ENCODE measurements at regions not wholly inside any gene's neighbourhood (a gene's known extent, or its start where the extent isn't known, plus 50 kb on each side); places are given as distances from the start of the nearest gene placed in this dataset.
"Not testable (repeated sequence)": the region's sequence is repeated elsewhere in the genome, so short reads cannot be mapped to it uniquely, and the experiment has no call there.

DNA sequence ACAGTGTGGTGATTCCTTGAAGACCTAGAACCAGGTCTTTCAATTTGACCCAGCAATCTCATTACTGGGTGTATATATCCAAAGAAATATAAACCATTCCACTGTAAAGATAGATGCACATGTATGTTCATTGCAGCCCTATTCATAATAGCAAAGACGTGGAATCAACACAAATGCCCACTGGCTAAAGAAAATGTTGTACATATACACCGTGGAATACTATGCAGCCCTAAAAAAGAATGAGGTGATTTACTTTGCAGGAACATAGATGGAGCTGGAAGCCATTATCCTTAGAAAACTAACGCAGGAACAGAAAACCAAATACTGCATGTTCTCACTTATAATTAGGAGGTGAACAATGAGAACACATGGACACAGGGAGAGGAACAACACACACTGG lies 278.0 kb upstream of the KCND2 start:
- H3K36me3 ChIP-seq = no peaks in the 10 kb centered on the region
- no peak overlapping the region for H3K4me3 ChIP-seq
- H3K27me3 ChIP-seq (ENCODE audit: low read depth) = no peaks in the 10 kb centered on the region
- H3K27ac ChIP-seq (replicated peaks) = no peak overlapping the region
- no peak for DNase-seq
- H3K9me3 ChIP-seq (replicated peaks) = peaks cover 46% of the 10 kb centered on the region
- intact Hi-C loops (cut with micrococcal nuclease) = no loop called here
- TF ChIP-seq, protein P1, sequence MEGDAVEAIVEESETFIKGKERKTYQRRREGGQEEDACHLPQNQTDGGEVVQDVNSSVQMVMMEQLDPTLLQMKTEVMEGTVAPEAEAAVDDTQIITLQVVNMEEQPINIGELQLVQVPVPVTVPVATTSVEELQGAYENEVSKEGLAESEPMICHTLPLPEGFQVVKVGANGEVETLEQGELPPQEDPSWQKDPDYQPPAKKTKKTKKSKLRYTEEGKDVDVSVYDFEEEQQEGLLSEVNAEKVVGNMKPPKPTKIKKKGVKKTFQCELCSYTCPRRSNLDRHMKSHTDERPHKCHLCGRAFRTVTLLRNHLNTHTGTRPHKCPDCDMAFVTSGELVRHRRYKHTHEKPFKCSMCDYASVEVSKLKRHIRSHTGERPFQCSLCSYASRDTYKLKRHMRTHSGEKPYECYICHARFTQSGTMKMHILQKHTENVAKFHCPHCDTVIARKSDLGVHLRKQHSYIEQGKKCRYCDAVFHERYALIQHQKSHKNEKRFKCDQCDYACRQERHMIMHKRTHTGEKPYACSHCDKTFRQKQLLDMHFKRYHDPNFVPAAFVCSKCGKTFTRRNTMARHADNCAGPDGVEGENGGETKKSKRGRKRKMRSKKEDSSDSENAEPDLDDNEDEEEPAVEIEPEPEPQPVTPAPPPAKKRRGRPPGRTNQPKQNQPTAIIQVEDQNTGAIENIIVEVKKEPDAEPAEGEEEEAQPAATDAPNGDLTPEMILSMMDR (IDR thresholded peaks at IDR 0.05; ENCODE audit: borderline replicate concordance) = no peak
- H3K4me1 ChIP-seq = no peaks in the 10 kb centered on the region

DNA sequence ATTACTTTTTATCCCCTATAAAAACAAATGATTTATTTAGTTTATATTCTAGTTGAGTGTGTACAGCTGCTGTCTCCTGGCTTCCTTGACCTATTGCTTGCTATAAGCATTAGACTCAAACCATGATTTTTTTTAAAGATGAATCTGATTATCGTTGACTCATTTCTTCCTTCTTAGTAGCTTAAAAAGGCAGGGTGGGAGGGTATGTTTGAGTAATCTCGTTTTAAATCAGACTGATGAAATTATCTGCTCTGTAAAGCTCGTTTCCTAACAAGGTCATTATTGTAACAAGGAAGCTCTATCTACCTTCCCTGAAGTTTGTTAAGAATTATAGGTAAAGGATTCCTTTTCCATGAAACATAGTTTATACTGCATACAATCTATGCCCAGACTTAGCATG lies 276.3 kb upstream of the KCND2 start:
- Histone ChIP-seq H3K36me3 (no peaks in the 10 kb centered on the region), H3K4me3 (no peak overlapping the region), H3K27ac (replicated peaks) (no peak overlapping the region), H3K27me3 (ENCODE audit: low read depth) (no peaks in the 10 kb centered on the region), H3K9me3 (replicated peaks) (peaks cover 33% of the 10 kb centered on the region), H3K4me1 (no peaks in the 10 kb centered on the region)
- no peak for DNase-seq
- TF ChIP-seq, protein P1 (IDR thresholded peaks at IDR 0.05; ENCODE audit: borderline replicate concordance) = no peak
- intact Hi-C loops (cut with micrococcal nuclease) = no loop called here

DNA sequence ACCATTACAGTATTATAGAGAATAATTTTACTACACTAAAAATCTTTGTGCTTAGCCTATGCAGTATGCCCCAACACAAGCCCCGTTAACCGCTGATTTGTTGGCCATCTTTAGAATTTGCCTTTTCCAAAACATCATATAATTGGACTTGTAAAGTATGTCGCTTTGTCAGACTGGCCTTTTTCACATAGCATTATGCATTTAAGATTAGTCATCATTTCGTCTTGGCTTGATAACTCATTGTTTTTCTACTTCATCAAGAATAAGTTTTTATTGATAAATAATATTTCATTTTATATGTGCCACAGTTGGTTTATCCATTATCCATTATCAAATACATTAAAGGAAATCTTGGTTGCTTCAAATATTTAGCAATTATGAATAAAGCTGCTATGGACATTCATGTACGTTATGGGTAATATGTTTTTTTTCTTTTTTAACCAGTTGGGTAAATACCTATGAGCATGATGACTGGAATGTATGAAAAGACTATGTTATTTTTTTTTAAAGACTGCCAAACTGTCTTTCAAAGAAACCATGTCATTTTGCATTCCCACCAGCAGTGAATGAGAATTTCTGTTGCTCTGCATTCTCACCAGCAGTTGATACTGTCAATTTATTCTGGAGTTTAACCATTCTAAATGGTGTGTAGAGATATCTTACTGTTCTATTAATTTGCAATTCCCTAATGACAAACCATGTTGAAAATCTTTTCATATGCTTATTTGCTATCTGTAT lies 273.1 kb upstream of the KCND2 start:
- no peak overlapping the region for H3K4me3 ChIP-seq
- intact Hi-C loops (cut with micrococcal nuclease) = no loop called here
- H3K4me1 ChIP-seq = no peaks in the 10 kb centered on the region
- TF ChIP-seq, protein P1 (IDR thresholded peaks at IDR 0.05; ENCODE audit: borderline replicate concordance) = no peak
- DNase-seq = no peak
- no peak overlapping the region for H3K27ac ChIP-seq (replicated peaks)
- H3K27me3 ChIP-seq (ENCODE audit: low read depth) = no peaks in the 10 kb centered on the region
- H3K9me3 ChIP-seq (replicated peaks) = peaks cover 19% of the 10 kb centered on the region
- no peaks in the 10 kb centered on the region for H3K36me3 ChIP-seq

DNA sequence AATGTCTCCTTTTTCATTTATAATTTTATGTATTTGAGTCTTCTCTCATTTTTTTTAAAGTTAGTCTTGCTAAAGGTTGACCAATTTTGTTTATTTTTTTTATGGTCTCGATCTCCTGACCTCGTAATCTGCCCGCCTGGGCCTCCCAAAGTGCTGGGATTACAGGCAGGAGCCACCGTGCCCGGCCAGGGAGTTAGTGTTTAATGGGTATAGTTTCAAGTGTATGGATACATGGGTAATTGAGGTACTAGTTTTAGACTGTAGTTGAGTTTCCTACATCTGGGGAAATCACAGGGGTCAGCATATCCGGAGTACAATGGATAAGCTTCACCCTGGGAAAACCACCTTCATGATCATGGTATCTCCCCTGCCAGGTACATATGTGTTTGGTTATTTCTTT lies 267.3 kb upstream of the KCND2 start:
- no peaks in the 10 kb centered on the region for H3K4me1 ChIP-seq
- H3K9me3 ChIP-seq (replicated peaks) = no peaks in the 10 kb centered on the region
- TF ChIP-seq, protein P1 (IDR thresholded peaks at IDR 0.05; ENCODE audit: borderline replicate concordance) = no peak
- H3K27me3 ChIP-seq (ENCODE audit: low read depth) = no peaks in the 10 kb centered on the region
- intact Hi-C loops (cut with micrococcal nuclease) = no loop called here
- no peaks in the 10 kb centered on the region for H3K36me3 ChIP-seq
- no peak overlapping the region for H3K27ac ChIP-seq (replicated peaks)
- H3K4me3 ChIP-seq = no peak overlapping the region
- no peak for DNase-seq

DNA sequence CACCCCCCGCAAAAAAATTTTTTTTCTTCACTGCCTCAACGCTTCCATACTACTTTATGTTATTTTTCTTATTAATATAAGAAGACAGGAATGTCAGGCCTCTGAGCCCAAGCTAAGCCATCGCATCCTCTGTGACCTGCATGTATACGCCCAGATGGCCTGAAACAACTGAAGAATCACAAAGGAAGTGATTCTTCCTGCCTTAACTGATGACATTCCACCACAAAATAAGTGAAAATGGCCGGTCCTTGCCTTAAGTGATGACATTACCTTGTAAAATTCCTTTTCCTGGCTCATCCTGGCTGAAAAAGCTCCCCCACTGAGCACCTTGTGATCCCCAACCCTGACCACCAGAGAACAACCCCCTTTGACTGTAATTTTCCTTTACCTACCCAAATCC lies 258.7 kb upstream of the KCND2 start:
- DNase-seq; H3K4me3 ChIP-seq; H3K36me3 ChIP-seq; H3K4me1 ChIP-seq; H3K27me3 ChIP-seq (ENCODE audit: low read depth); H3K27ac ChIP-seq (replicated peaks); H3K9me3 ChIP-seq (replicated peaks); intact Hi-C loops (cut with micrococcal nuclease): not testable (repeated sequence)

DNA sequence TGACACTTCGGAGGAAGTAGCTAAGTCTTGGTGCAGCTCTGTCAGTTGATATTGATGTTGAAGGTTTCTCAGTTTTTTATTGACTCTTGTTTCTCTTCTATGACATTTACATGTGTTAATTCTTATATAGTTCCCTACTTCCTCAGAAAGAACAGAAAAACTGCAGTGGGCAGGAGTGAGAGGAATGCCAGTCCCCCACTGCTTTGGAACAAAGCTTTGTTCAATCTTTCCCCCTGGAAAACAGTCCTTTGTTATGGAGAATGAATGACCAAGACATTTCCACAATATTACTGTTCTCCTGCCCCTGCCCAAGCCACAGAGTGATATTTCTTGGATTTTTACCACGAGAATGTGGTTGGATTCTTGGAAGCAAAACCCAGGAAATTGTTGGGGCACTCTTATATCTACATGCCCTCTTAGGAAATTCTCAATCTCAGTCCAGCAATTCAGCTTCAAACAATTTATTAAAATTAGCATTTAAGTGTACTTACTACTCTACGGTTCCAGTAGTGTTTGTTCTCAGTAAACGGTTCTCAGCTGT lies 258.0 kb upstream of the KCND2 start:
- Histone ChIP-seq H3K4me1 (no peaks in the 10 kb centered on the region), H3K27ac (replicated peaks) (no peak overlapping the region), H3K4me3 (no peak overlapping the region), H3K9me3 (replicated peaks) (no peaks in the 10 kb centered on the region), H3K27me3 (ENCODE audit: low read depth) (no peaks in the 10 kb centered on the region), H3K36me3 (no peaks in the 10 kb centered on the region)
- TF ChIP-seq, protein P1 (IDR thresholded peaks at IDR 0.05; ENCODE audit: borderline replicate concordance) = no peak
- intact Hi-C loops (cut with micrococcal nuclease) = no loop called here
- no peak for DNase-seq
